Liver (tissue), 7 donors: ENCODE measurements at regions not wholly inside any gene's neighbourhood (a gene's known extent, or its start where the extent isn't known, plus 50 kb on each side); places are given as distances from the start of the nearest gene placed in this dataset.

Source experiments
- DNase-seq: peaks from one replicate; pipeline ENCODE4 v3.0.0-alpha.2; 2017; ENCODE audit warnings: low spot score
- H3K27ac ChIP-seq, 2 donors: one replicate each; pipeline ENCODE4 v1.7.0; 2013; ENCODE audit warnings: inconsistent platforms in 2 of 2, low read length in 2 of 2, control low read depth in 1 of 2, low read depth in 1 of 2, mild to moderate bottlenecking in 1 of 2
- H3K27me3 ChIP-seq, 4 donors: one replicate each; pipeline versions ENCODE4 v1.6.1 to v1.7.0; 2013; ENCODE audit warnings: low read length in 3 of 4, inconsistent platforms in 1 of 4, mild to moderate bottlenecking in 1 of 4, moderate library complexity in 1 of 4; ENCODE audit not compliant: control insufficient read depth in 4 of 4, insufficient read depth in 4 of 4
- H3K36me3 ChIP-seq, 4 donors: one replicate each; pipeline versions ENCODE4 v1.6.1 to v1.7.0; 2013; ENCODE audit warnings: low read length in 3 of 4, mild to moderate bottlenecking in 3 of 4, low read depth in 1 of 4, moderate library complexity in 1 of 4; ENCODE audit not compliant: control insufficient read depth in 4 of 4, insufficient read depth in 3 of 4
- H3K4me1 ChIP-seq, 4 donors: one replicate each; pipeline versions ENCODE4 v1.6.1 to v1.7.0; 2013; ENCODE audit warnings: low read length in 3 of 4, mild to moderate bottlenecking in 3 of 4, moderate library complexity in 1 of 4; ENCODE audit not compliant: control insufficient read depth in 4 of 4, insufficient read depth in 4 of 4
- H3K4me3 ChIP-seq, 3 donors: one replicate each; pipeline versions ENCODE4 v1.6.1 to v1.7.0; 2013; ENCODE audit warnings: low read length in 3 of 3, control low read depth in 1 of 3, low read depth in 1 of 3, mild to moderate bottlenecking in 1 of 3
- H3K9ac ChIP-seq, 2 donors: one replicate each; pipeline ENCODE4 v1.7.0; 2013; ENCODE audit warnings: low read length in 2 of 2, mild to moderate bottlenecking in 2 of 2, moderate library complexity in 2 of 2, control low read depth in 1 of 2, low read depth in 1 of 2
- H3K9me3 ChIP-seq, 4 donors: one replicate each; pipeline versions ENCODE4 v1.6.1 to v1.7.0; 2013; ENCODE audit warnings: low read length in 3 of 4; ENCODE audit not compliant: control insufficient read depth in 4 of 4
- ATF3 ChIP-seq: IDR thresholded peaks from 2 replicates; pipeline ENCODE4 v1.6.1; 2016; ENCODE audit warnings: antibody characterized with exemption
- EGR1 ChIP-seq, 2 donors: IDR thresholded peaks; 2 replicates each; pipeline ENCODE4 v1.6.1; 2016 to 2018; ENCODE audit warnings: antibody characterized with exemption in 2 of 2, low read depth in 2 of 2
- FOXA1 ChIP-seq: IDR thresholded peaks from 2 replicates; pipeline ENCODE4 v1.6.1; 2016; ENCODE audit warnings: antibody characterized with exemption
- GABPA ChIP-seq, 2 donors: IDR thresholded peaks in 1 of 2; conservative IDR thresholded peaks in 1 of 2; 2 replicates each; pipeline ENCODE4 v1.6.1; 2016; ENCODE audit warnings: antibody characterized with exemption in 2 of 2, mild to moderate bottlenecking in 1 of 2, moderate library complexity in 1 of 2
- HNF4A ChIP-seq, 2 donors: conservative IDR thresholded peaks; 2 replicates each; pipeline ENCODE4 v1.6.1; 2016; ENCODE audit warnings: antibody characterized with exemption in 2 of 2, mild to moderate bottlenecking in 2 of 2
- HNF4G ChIP-seq: IDR thresholded peaks from 2 replicates; pipeline ENCODE4 v1.6.1; 2016; ENCODE audit warnings: antibody characterized with exemption
- JUND ChIP-seq, 2 donors: IDR thresholded peaks; 2 replicates each; pipeline ENCODE4 v1.6.1; 2016; ENCODE audit warnings: antibody characterized with exemption in 2 of 2
- MAX ChIP-seq: IDR thresholded peaks from 2 replicates; pipeline ENCODE4 v1.6.1; 2016; ENCODE audit warnings: antibody characterized with exemption
- NR2F2 ChIP-seq: IDR thresholded peaks from 2 replicates; pipeline ENCODE4 v1.6.1; 2016; ENCODE audit warnings: antibody characterized with exemption
- RAD21 ChIP-seq, 2 donors: IDR thresholded peaks; 2 replicates each; pipeline ENCODE4 v1.6.1; 2016; ENCODE audit warnings: antibody characterized with exemption in 2 of 2, mild to moderate bottlenecking in 2 of 2
- REST ChIP-seq: IDR thresholded peaks from 2 replicates; pipeline ENCODE4 v1.6.1; 2016; ENCODE audit warnings: antibody characterized with exemption, mild to moderate bottlenecking
- RXRA ChIP-seq, 2 donors: IDR thresholded peaks; 2 replicates each; pipeline ENCODE4 v1.6.1; 2017 to 2018; ENCODE audit warnings: antibody characterized with exemption in 2 of 2, mild to moderate bottlenecking in 1 of 2
- YY1 ChIP-seq: IDR thresholded peaks from 2 replicates; pipeline ENCODE4 v1.6.1; 2016; ENCODE audit warnings: antibody characterized with exemption, mild to moderate bottlenecking
- ZBTB33 ChIP-seq: IDR thresholded peaks from 2 replicates; pipeline ENCODE4 v1.6.1; 2016; ENCODE audit warnings: antibody characterized with exemption
- WGBS: extraction: QIAGEN DNeasy Blood & Tissue Kit; methylation state at CpG from one replicate; pipeline ENCODE4 v1.1.7; 2013; 5-methylcytosine and 5-hydroxymethylcytosine counted together
- donor health status: healthy.
- donor health status: healthy.
- donor health status: healthy.
- donor health status: healthy.

- TF ChIP-seq RXRA (IDR thresholded peaks at IDR 0.05) (no peak), EGR1 (IDR thresholded peaks at IDR 0.05; ENCODE audit: low read depth in 2 of 2) (no peak), JUND (IDR thresholded peaks at IDR 0.05) (no peak), RAD21 (IDR thresholded peaks at IDR 0.05) (no peak), ATF3 (no peak)
These were observed 299.2 kb downstream of the OLFM4 start (continued) for GRCh38 chr13:53327680-53328315.

GRCh38 chr13:53336441-53337160 lies 308.0 kb downstream of the OLFM4 start:
- H3K27ac ChIP-seq: no peak overlapping the region
- no peak for TF ChIP-seq HNF4A (conservative IDR thresholded peaks at IDR 0.05)
- no peak for TF ChIP-seq HNF4G
- TF ChIP-seq JUND (IDR thresholded peaks at IDR 0.05): no peak
- no peak for DNase-seq
- H3K9ac ChIP-seq: no peak overlapping the region
- no peaks in the 10 kb centered on the region for H3K36me3 ChIP-seq
- no peaks in the 10 kb centered on the region for H3K4me1 ChIP-seq
- 53% methylated on average over 4 of the region's 4 CpGs for WGBS
- H3K27me3 ChIP-seq: no peaks in the 10 kb centered on the region
- H3K9me3 ChIP-seq: no peaks in the 10 kb centered on the region
- no peak overlapping the region for H3K4me3 ChIP-seq

GRCh38 chr13:53338760-53339159 lies 310.1 kb downstream of the OLFM4 start:
- TF ChIP-seq REST: no peak
- TF ChIP-seq NR2F2: no peak
- no peak for TF ChIP-seq ATF3
- TF ChIP-seq ZBTB33: no peak
- TF ChIP-seq FOXA1: no peak
- no peak for TF ChIP-seq YY1
- no peak for TF ChIP-seq RAD21 (IDR thresholded peaks at IDR 0.05)
- TF ChIP-seq HNF4A (conservative IDR thresholded peaks at IDR 0.05): no peak
- TF ChIP-seq GABPA (IDR thresholded peaks at IDR 0.05 in 1 of 2, conservative IDR thresholded peaks at IDR 0.05 in 1 of 2): no peak
- TF ChIP-seq MAX: no peak
- no peak for TF ChIP-seq RXRA (IDR thresholded peaks at IDR 0.05)
- no peak for TF ChIP-seq EGR1 (IDR thresholded peaks at IDR 0.05; ENCODE audit: low read depth in 2 of 2)
- no peak for TF ChIP-seq JUND (IDR thresholded peaks at IDR 0.05)
- Histone ChIP-seq H3K27me3 (no peaks in the 10 kb centered on the region), H3K27ac (no peak overlapping the region), H3K4me3 (no peak overlapping the region), H3K4me1 (no peaks in the 10 kb centered on the region), H3K9me3 (no peaks in the 10 kb centered on the region), H3K36me3 (no peaks in the 10 kb centered on the region), H3K9ac (no peak overlapping the region)
- DNase-seq: no peak
- 58% methylated on average over 3 of the region's 3 CpGs for WGBS
